Fibroblast of pulmonary artery (primary cell): ENCODE measurements at regions not wholly inside any gene's neighbourhood (a gene's known extent, or its start where the extent isn't known, plus 50 kb on each side); places are given as distances from the start of the nearest gene placed in this dataset.

ENCODE experiments used
- DNase-seq: peaks from one replicate; pipeline ENCODE4 v3.0.0-alpha.2; 2010; ENCODE audit warnings: low read depth
- H3K4me3 ChIP-seq: replicated peaks from 2 replicates; pipeline ENCODE4 v1.5.1; 2011; ENCODE audit warnings: low read depth, mild to moderate bottlenecking, control low read depth, low read length, moderate library complexity
- CTCF ChIP-seq: IDR thresholded peaks from 2 replicates; pipeline ENCODE4 v1.5.1; 2011; ENCODE audit warnings: mild to moderate bottlenecking, control low read depth, low read length, inconsistent platforms; ENCODE audit errors: missing control alignments

GRCh38 chr14:31934767-31935266 is 142.3 kb upstream of the ARHGAP5 start:
- no peak overlapping the region for H3K4me3 ChIP-seq
- TF ChIP-seq CTCF, result peak; percentile 60
- DNase-seq, result peak; percentile 74

GRCh38 chr14:31935391-31935790 is 141.7 kb upstream of the ARHGAP5 start:
- TF ChIP-seq CTCF, result no peak
- no peak overlapping the region for H3K4me3 ChIP-seq
- DNase-seq, result no peak

GRCh38 chr14:31936115-31936514 is 141.0 kb upstream of the ARHGAP5 start:
- no peak overlapping the region for H3K4me3 ChIP-seq
- DNase-seq, result no peak
- no peak for TF ChIP-seq CTCF

GRCh38 chr14:31937730-31938346 is 139.3 kb upstream of the ARHGAP5 start:
- peak; percentile 62 for DNase-seq
- no peak for TF ChIP-seq CTCF
- H3K4me3 ChIP-seq, result no peak overlapping the region

GRCh38 chr14:31939934-31940333 is 137.2 kb upstream of the ARHGAP5 start:
- TF ChIP-seq CTCF, result no peak
- no peak overlapping the region for H3K4me3 ChIP-seq
- no peak for DNase-seq

GRCh38 chr14:31941487-31941886 is 135.6 kb upstream of the ARHGAP5 start:
- no peak for TF ChIP-seq CTCF
- no peak overlapping the region for H3K4me3 ChIP-seq
- no peak for DNase-seq

- no peak for TF ChIP-seq CTCF
- DNase-seq, result no peak
- H3K4me3 ChIP-seq, result no peak overlapping the region
Observed at GRCh38 chr14:31942166-31942841, 134.8 kb upstream of the ARHGAP5 start.
